Sigmoid colon (tissue), 6 donors: ENCODE measurements at regions not wholly inside any gene's neighbourhood (a gene's known extent, or its start where the extent isn't known, plus 50 kb on each side); places are given as distances from the start of the nearest gene placed in this dataset.

Experiments used
- DNase-seq: peaks from one replicate; pipeline ENCODE4 v3.0.0-alpha.2; 2019
- H3K27ac ChIP-seq, 4 donors: fragments of 200-600 bp; sonication (generic); one replicate each; pipeline ENCODE4 v1.5.1; 2016 to 2019; ENCODE audit warnings: mild to moderate bottlenecking in 1 of 4
- H3K27me3 ChIP-seq, 3 donors: fragments of 200-600 bp; sonication (generic); one replicate each; pipeline ENCODE4 v1.5.1; 2019; ENCODE audit warnings: mild to moderate bottlenecking in 1 of 3
- H3K36me3 ChIP-seq, 4 donors: fragments of 200-600 bp; sonication (generic); one replicate each; pipeline ENCODE4 v1.5.1; 2016 to 2019
- H3K4me1 ChIP-seq, 4 donors: fragments of 200-600 bp; sonication (generic); one replicate each; pipeline ENCODE4 v1.5.1; 2017 to 2019
- H3K4me3 ChIP-seq, 4 donors: fragments of 200-600 bp; sonication (generic); one replicate each; pipeline ENCODE4 v1.5.1; 2017 to 2019; ENCODE audit warnings: mild to moderate bottlenecking in 2 of 4, moderate library complexity in 1 of 4
- H3K9me3 ChIP-seq, 4 donors: fragments of 200-600 bp in 3 of 4; sonication (generic) in 3 of 4; one replicate each; pipeline versions ENCODE4 v1.5.1 to v1.6.1; 2013 to 2019
- EP300 ChIP-seq, 4 donors: sonication (generic); formaldehyde crosslinking; IDR thresholded peaks; one replicate each; pipeline ENCODE4 v1.6.1; 2017; ENCODE audit warnings: antibody characterized with exemption in 4 of 4
- POLR2A ChIP-seq, 2 donors: fragments of 450-650 bp; IDR thresholded peaks; one replicate each; pipeline ENCODE4 v1.6.1; 2016; ENCODE audit warnings: antibody characterized with exemption in 2 of 2, mild to moderate bottlenecking in 2 of 2, moderate library complexity in 2 of 2
- POLR2AphosphoS5 ChIP-seq, 4 donors: sonication (generic); formaldehyde crosslinking; IDR thresholded peaks; one replicate each; pipeline ENCODE4 v1.6.1; 2017; ENCODE audit warnings: antibody characterized with exemption in 4 of 4
- WGBS, 2 donors: extraction: QIAGEN DNeasy Blood & Tissue Kit; methylation state at CpG; one replicate each; pipeline ENCODE4 v1.1.7; 2013; 5-methylcytosine and 5-hydroxymethylcytosine counted together
- intact Hi-C: fragments of 100-400 bp; cut with DNase I; formaldehyde crosslinking; loops from one replicate; pipeline ENCODE4 v1.15.1; 2023
- TF ChIP-seq, protein P1 (sequence below), 4 experiments: fragments of 450-650 bp in 3 of 4; fragments of 200-600 bp in 1 of 4; IDR thresholded peaks; one replicate each; pipeline ENCODE4 v1.5.1; 2016 to 2019; ENCODE audit warnings: antibody characterized with exemption in 4 of 4, mild to moderate bottlenecking in 3 of 4, moderate library complexity in 2 of 4
- donor health status: healthy with polysubstance abuse.
- donor health status: healthy.

DNA sequence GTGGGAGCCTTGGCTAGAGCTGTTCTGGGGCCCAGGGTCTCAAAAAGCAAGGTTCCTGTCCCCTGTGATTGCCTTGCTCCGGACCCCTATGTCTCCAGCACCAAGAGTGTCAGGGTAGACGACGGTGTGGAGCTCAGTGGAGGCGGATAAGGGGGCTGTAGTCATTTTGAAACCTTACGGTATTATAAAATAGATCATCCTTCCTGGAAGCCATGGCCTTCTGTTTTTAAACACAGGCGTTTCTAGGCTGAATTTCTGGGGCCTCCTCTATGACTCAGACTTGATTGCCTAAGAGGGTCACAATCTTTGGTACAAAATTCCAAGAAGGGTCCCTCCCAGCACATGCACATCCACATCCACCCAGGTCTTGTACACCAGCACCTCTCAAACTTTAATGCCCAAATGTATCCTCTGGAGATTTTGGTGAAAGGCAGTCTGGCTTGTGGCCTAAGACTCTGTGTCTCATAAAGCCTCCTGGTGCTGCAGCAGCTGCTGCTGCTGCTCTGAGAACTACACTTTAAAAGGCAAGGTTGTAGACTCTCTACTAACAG lies 70.5 kb upstream of the XCR1 start:
- H3K27ac ChIP-seq: peak overlapping the region; percentile 54 to 79 (median 68)
- peaks cover 0 to 11% (median 2%) of the 10 kb centered on the region in 4 donors for H3K4me1 ChIP-seq
- intact Hi-C loops: no loop called here
- peaks cover 0 to 5% (median 0%) of the 10 kb centered on the region in 4 donors for H3K9me3 ChIP-seq
- no peaks in the 10 kb centered on the region for H3K27me3 ChIP-seq
- H3K4me3 ChIP-seq: no peak overlapping the region
- TF ChIP-seq, protein P1, sequence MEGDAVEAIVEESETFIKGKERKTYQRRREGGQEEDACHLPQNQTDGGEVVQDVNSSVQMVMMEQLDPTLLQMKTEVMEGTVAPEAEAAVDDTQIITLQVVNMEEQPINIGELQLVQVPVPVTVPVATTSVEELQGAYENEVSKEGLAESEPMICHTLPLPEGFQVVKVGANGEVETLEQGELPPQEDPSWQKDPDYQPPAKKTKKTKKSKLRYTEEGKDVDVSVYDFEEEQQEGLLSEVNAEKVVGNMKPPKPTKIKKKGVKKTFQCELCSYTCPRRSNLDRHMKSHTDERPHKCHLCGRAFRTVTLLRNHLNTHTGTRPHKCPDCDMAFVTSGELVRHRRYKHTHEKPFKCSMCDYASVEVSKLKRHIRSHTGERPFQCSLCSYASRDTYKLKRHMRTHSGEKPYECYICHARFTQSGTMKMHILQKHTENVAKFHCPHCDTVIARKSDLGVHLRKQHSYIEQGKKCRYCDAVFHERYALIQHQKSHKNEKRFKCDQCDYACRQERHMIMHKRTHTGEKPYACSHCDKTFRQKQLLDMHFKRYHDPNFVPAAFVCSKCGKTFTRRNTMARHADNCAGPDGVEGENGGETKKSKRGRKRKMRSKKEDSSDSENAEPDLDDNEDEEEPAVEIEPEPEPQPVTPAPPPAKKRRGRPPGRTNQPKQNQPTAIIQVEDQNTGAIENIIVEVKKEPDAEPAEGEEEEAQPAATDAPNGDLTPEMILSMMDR (IDR thresholded peaks at IDR 0.05): no peak
- TF ChIP-seq POLR2A (IDR thresholded peaks at IDR 0.05) (no peak), POLR2AphosphoS5 (IDR thresholded peaks at IDR 0.05) (peak in 2 of 4 donors; percentile 16 to 50), EP300 (IDR thresholded peaks at IDR 0.05) (peak in 1 of 4 donors; percentile 10)
- 64 to 70% methylated on average over 6 of the region's 6 CpGs for WGBS, 2 donors
- no peaks in the 10 kb centered on the region for H3K36me3 ChIP-seq
- peak; percentile 78 for DNase-seq

GRCh38 chr3:46096781-46097180 lies 69.5 kb upstream of the XCR1 start:
- 82 to 95% methylated on average over 5 of the region's 5 CpGs for WGBS, 2 donors
- intact Hi-C loops: no loop called here
- TF ChIP-seq, protein P1 (IDR thresholded peaks at IDR 0.05): no peak
- TF ChIP-seq POLR2A (IDR thresholded peaks at IDR 0.05): no peak
- TF ChIP-seq EP300 (IDR thresholded peaks at IDR 0.05): no peak
- no peak for TF ChIP-seq POLR2AphosphoS5 (IDR thresholded peaks at IDR 0.05)
- Histone ChIP-seq H3K27me3 (no peaks in the 10 kb centered on the region), H3K27ac (peak overlapping the region; percentile 54 to 79 (median 68)), H3K36me3 (no peaks in the 10 kb centered on the region), H3K4me3 (no peak overlapping the region), H3K4me1 (peaks cover 0 to 11% (median 2%) of the 10 kb centered on the region in 4 donors), H3K9me3 (no peaks in the 10 kb centered on the region)
- no peak for DNase-seq

- intact Hi-C loops: no loop called here
- Histone ChIP-seq H3K9me3 (no peaks in the 10 kb centered on the region), H3K27me3 (no peaks in the 10 kb centered on the region), H3K4me1 (peaks cover 0 to 11% (median 2%) of the 10 kb centered on the region in 4 donors), H3K27ac (peak overlapping the region in 2 of 4 donors; percentile 68 to 79), H3K4me3 (no peak overlapping the region), H3K36me3 (no peaks in the 10 kb centered on the region)
- no peak for TF ChIP-seq POLR2A (IDR thresholded peaks at IDR 0.05)
- TF ChIP-seq POLR2AphosphoS5 (IDR thresholded peaks at IDR 0.05): no peak
- TF ChIP-seq, protein P1 (IDR thresholded peaks at IDR 0.05): no peak
- TF ChIP-seq EP300 (IDR thresholded peaks at IDR 0.05): no peak
- 83 to 94% methylated on average over 4 of the region's 4 CpGs for WGBS, 2 donors
- no peak for DNase-seq
These were observed 69.1 kb upstream of the XCR1 start for GRCh38 chr3:46096336-46096735.

- H3K4me3 ChIP-seq: no peak overlapping the region
- H3K27ac ChIP-seq: peak overlapping the region in 2 of 4 donors; percentile 8 to 25
- no peaks in the 10 kb centered on the region for H3K27me3 ChIP-seq
- no peaks in the 10 kb centered on the region for H3K9me3 ChIP-seq
- no peak for DNase-seq
- intact Hi-C loops: no loop called here
- 76 to 90% methylated on average over 5 of the region's 5 CpGs for WGBS, 2 donors
- H3K36me3 ChIP-seq: no peaks in the 10 kb centered on the region
- H3K4me1 ChIP-seq: peaks cover 0 to 11% (median 2%) of the 10 kb centered on the region in 4 donors
- TF ChIP-seq, protein P1 (IDR thresholded peaks at IDR 0.05): no peak
- TF ChIP-seq POLR2AphosphoS5 (IDR thresholded peaks at IDR 0.05) (no peak), EP300 (IDR thresholded peaks at IDR 0.05) (no peak), POLR2A (IDR thresholded peaks at IDR 0.05) (no peak)
These were observed 68.0 kb upstream of the XCR1 start for GRCh38 chr3:46095307-46095706.

DNA sequence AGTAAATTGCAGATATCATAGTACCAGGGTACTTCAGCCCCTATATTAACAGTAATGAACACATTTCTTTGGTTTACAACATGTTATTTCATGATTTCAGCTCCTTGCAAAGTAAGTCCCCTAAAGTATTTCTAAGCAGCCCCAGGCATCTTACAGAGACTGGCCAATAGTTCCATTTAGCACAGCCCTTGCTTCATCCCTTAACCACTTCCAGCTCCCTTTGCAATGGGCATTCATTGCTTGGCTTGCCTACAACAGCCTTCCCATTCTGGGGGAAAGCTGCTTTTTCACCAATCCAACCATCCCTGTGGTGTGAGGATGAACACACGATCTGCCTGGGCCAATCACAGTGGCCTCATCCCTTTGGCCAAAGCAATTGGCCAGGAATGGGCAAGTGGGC lies 67.2 kb upstream of the XCR1 start:
- Histone ChIP-seq H3K27me3 (no peaks in the 10 kb centered on the region), H3K4me1 (peaks cover 0 to 11% (median 2%) of the 10 kb centered on the region in 4 donors), H3K27ac (no peak overlapping the region), H3K9me3 (no peaks in the 10 kb centered on the region), H3K36me3 (no peaks in the 10 kb centered on the region), H3K4me3 (no peak overlapping the region)
- TF ChIP-seq POLR2AphosphoS5 (IDR thresholded peaks at IDR 0.05) (no peak), POLR2A (IDR thresholded peaks at IDR 0.05) (no peak), EP300 (IDR thresholded peaks at IDR 0.05) (no peak)
- TF ChIP-seq, protein P1 (IDR thresholded peaks at IDR 0.05): no peak
- 87 to 98% methylated on average over 1 of the region's 1 CpG for WGBS, 2 donors
- intact Hi-C loops: no loop called here
- no peak for DNase-seq
